Occipital lobe (tissue), 1 donor: ENCODE measurements at regions not wholly inside any gene's neighbourhood (a gene's known extent, or its start where the extent isn't known, plus 50 kb on each side); places are given as distances from the start of the nearest gene placed in this dataset.
"Not testable (repeated sequence)": the region's sequence is repeated elsewhere in the genome, so short reads cannot be mapped to it uniquely, and the experiment has no call there.

Source experiments
- DNase-seq: peaks from one replicate; lab custom pipeline; 2025; lab: John Stamatoyannopoulos, UW

GRCh38 chr4:170818786-170819185 lies 729.0 kb upstream of the AADAT start:
- no peak for DNase-seq

GRCh38 chr4:170805352-170805751 lies 715.6 kb upstream of the AADAT start:
- DNase-seq: no peak

GRCh38 chr4:170804930-170805329 lies 715.2 kb upstream of the AADAT start:
- DNase-seq: no peak

GRCh38 chr4:170803492-170803891 lies 713.7 kb upstream of the AADAT start:
- no peak for DNase-seq

- DNase-seq: no peak
These were observed 712.0 kb upstream of the AADAT start for GRCh38 chr4:170801771-170802170.

- no peak for DNase-seq
These were observed 704.8 kb upstream of the AADAT start for GRCh38 chr4:170794525-170794924.

GRCh38 chr4:170788540-170789051 lies 698.8 kb upstream of the AADAT start:
- DNase-seq: not testable (repeated sequence)

GRCh38 chr4:170777663-170778062 lies 687.9 kb upstream of the AADAT start:
- DNase-seq: no peak

GRCh38 chr4:170776983-170777382 lies 687.2 kb upstream of the AADAT start:
- DNase-seq: no peak

- no peak for DNase-seq
These were observed 686.1 kb upstream of the AADAT start for GRCh38 chr4:170775851-170776250.

GRCh38 chr4:170773709-170774273 lies 684.0 kb upstream of the AADAT start:
- DNase-seq: no peak

GRCh38 chr4:170772429-170772828 lies 682.7 kb upstream of the AADAT start:
- DNase-seq: no peak

GRCh38 chr4:170770664-170771063 lies 680.9 kb upstream of the AADAT start:
- no peak for DNase-seq

GRCh38 chr4:170769862-170770261 lies 680.1 kb upstream of the AADAT start:
- DNase-seq: no peak

- DNase-seq: no peak
These were observed 669.2 kb upstream of the AADAT start for GRCh38 chr4:170758988-170759387.

- DNase-seq: no peak
These were observed 660.8 kb upstream of the AADAT start for GRCh38 chr4:170750519-170750918.

GRCh38 chr4:170748975-170749374 lies 659.2 kb upstream of the AADAT start:
- no peak for DNase-seq

- DNase-seq: no peak
These were observed 653.9 kb upstream of the AADAT start for GRCh38 chr4:170743633-170744032.

- no peak for DNase-seq
These were observed 652.1 kb upstream of the AADAT start for GRCh38 chr4:170741856-170742255.

- no peak for DNase-seq
These were observed 647.0 kb upstream of the AADAT start for GRCh38 chr4:170736710-170737109.

- no peak for DNase-seq
These were observed 640.1 kb upstream of the AADAT start for GRCh38 chr4:170729897-170730296.

GRCh38 chr4:170729236-170729635 lies 639.5 kb upstream of the AADAT start:
- DNase-seq: no peak

GRCh38 chr4:170724191-170724590 lies 634.4 kb upstream of the AADAT start:
- no peak for DNase-seq

GRCh38 chr4:170723171-170723570 lies 633.4 kb upstream of the AADAT start:
- no peak for DNase-seq
